Lower leg skin (tissue), 3 donors: ENCODE measurements at regions not wholly inside any gene's neighbourhood (a gene's known extent, or its start where the extent isn't known, plus 50 kb on each side); places are given as distances from the start of the nearest gene placed in this dataset.

Source experiments
- POLR2A ChIP-seq, 2 donors: fragments of 450-650 bp; IDR thresholded peaks; one replicate each; pipeline ENCODE4 v1.6.1; 2016 to 2017; ENCODE audit warnings: antibody characterized with exemption in 2 of 2, mild to moderate bottlenecking in 1 of 2, moderate library complexity in 1 of 2
- TF ChIP-seq, protein P1 (sequence below), 3 donors: fragments of 450-650 bp; IDR thresholded peaks; one replicate each; pipeline ENCODE4 v1.5.1; 2016; ENCODE audit warnings: antibody characterized with exemption in 3 of 3, mild to moderate bottlenecking in 3 of 3, moderate library complexity in 2 of 3

DNA sequence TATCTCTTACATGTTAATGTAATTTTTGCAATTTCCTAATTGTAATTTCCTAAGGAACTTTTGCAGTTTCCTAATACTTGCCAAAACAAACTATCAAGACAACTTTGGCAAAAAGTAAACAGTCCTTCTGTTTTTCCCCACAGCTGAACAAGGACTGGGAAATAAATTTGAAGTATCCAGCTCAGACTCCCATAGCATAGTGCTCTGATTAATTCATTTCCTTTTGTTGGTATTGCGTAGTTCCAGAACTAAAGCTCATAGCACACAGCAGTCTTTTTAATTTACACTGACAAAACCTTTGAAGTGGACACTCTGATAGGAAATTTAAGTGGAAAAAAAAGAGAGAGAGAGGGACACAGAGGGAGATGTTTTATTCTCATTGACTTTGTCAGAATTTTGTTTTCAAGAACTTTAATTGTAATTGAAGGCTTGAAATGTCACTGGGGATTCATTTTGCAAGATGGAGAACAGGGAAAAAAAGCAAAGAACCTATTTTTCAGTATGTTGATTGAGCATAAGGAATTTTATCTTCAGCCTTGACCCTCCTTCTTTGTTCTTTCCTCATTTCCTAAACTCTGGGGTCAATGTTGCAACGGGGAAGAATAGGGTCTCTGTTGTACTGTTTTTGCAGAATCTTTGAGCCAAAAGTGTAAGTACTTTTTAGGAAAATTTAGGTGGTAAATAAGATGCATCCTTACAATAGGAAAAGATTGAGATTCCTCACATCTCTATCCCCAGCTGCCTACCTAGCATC, 232.2 kb upstream of the NPSR1 start:
- TF ChIP-seq, protein P1, sequence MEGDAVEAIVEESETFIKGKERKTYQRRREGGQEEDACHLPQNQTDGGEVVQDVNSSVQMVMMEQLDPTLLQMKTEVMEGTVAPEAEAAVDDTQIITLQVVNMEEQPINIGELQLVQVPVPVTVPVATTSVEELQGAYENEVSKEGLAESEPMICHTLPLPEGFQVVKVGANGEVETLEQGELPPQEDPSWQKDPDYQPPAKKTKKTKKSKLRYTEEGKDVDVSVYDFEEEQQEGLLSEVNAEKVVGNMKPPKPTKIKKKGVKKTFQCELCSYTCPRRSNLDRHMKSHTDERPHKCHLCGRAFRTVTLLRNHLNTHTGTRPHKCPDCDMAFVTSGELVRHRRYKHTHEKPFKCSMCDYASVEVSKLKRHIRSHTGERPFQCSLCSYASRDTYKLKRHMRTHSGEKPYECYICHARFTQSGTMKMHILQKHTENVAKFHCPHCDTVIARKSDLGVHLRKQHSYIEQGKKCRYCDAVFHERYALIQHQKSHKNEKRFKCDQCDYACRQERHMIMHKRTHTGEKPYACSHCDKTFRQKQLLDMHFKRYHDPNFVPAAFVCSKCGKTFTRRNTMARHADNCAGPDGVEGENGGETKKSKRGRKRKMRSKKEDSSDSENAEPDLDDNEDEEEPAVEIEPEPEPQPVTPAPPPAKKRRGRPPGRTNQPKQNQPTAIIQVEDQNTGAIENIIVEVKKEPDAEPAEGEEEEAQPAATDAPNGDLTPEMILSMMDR (IDR thresholded peaks at IDR 0.05) = no peak
- no peak for TF ChIP-seq POLR2A (IDR thresholded peaks at IDR 0.05)
